KMS-11 (cell line): ENCODE measurements at regions not wholly inside any gene's neighbourhood (a gene's known extent, or its start where the extent isn't known, plus 50 kb on each side); places are given as distances from the start of the nearest gene placed in this dataset.

Experiments used
- H2AFZ ChIP-seq: fragments of 200-600 bp; sonication (generic); 2 replicates; pipeline ENCODE4 v1.6.1; 2016; ENCODE audit warnings: antibody characterized with exemption, mixed run types, low read depth
- H3K27ac ChIP-seq: fragments of 200-600 bp; sonication (generic); 2 replicates; pipeline ENCODE4 v1.6.1; 2016; ENCODE audit warnings: mild to moderate bottlenecking, mixed run types
- H3K27me3 ChIP-seq: fragments of 200-600 bp; sonication (generic); 2 replicates; pipeline ENCODE4 v1.6.1; 2017; ENCODE audit warnings: mild to moderate bottlenecking, low read depth, mixed run types, moderate library complexity; ENCODE audit not compliant: insufficient read depth
- H3K36me3 ChIP-seq: fragments of 200-600 bp; sonication (generic); 2 replicates; pipeline ENCODE4 v1.6.1; 2017; ENCODE audit warnings: mild to moderate bottlenecking, mixed run types; ENCODE audit not compliant: insufficient read depth
- H3K4me1 ChIP-seq: fragments of 200-600 bp; sonication (generic); 2 replicates; pipeline ENCODE4 v1.6.1; 2016; ENCODE audit warnings: mild to moderate bottlenecking, low read depth, mixed run types; ENCODE audit not compliant: poor library complexity, severe bottlenecking
- H3K4me2 ChIP-seq: fragments of 200-600 bp; sonication (generic); 2 replicates; pipeline ENCODE4 v1.7.0; 2016; ENCODE audit warnings: mild to moderate bottlenecking, mixed run types
- H3K4me3 ChIP-seq: fragments of 200-600 bp; sonication (generic); IDR thresholded peaks from 2 replicates; pipeline ENCODE4 v1.6.1; 2017; ENCODE audit warnings: low read depth, low read length, mixed read lengths; ENCODE audit not compliant: insufficient read depth
- H3K79me2 ChIP-seq: fragments of 200-600 bp; sonication (generic); 2 replicates; pipeline ENCODE4 v1.6.1; 2016; ENCODE audit warnings: low read depth, mixed run types; ENCODE audit not compliant: insufficient read depth
- H3K9ac ChIP-seq: fragments of 200-600 bp; sonication (generic); 2 replicates; pipeline ENCODE4 v1.6.1; 2016; ENCODE audit warnings: mild to moderate bottlenecking, mixed run types
- H4K20me1 ChIP-seq: fragments of 200-600 bp; sonication (generic); 2 replicates; pipeline ENCODE4 v1.6.1; 2016; ENCODE audit warnings: mild to moderate bottlenecking, mixed run types; ENCODE audit not compliant: insufficient read depth
- CTCF ChIP-seq: fragments of 200-600 bp; sonication (generic); conservative IDR thresholded peaks from 2 replicates; pipeline ENCODE4 v1.6.1; 2017; ENCODE audit warnings: low read depth, mild to moderate bottlenecking, antibody characterized with exemption, low read length, moderate library complexity, mixed read lengths

DNA sequence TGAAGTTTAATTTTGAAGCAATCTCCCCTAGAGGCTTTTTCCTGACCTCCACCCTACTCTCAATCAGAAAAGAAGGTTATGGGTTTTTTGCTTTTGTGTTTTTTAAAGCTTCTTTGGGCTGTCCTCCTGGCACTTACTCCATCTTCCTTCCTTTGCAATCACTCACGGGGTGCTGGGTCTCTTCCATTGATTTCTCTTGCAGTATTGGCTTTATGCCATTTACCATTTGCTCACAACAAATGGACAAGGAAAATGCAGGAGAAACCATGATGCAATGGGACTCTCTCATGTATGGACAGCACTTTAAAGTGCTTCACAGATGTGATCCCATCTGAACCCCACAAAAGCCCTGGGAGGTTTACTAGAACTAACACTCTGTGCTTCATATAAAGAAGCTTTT, 57.5 kb downstream of the SST start:
- no peak overlapping the region for H3K9ac ChIP-seq
- no peak overlapping the region for H3K27ac ChIP-seq
- H3K36me3 ChIP-seq, result no peaks in the 10 kb centered on the region
- no peak overlapping the region for H3K4me3 ChIP-seq
- no peak overlapping the region for H2AFZ ChIP-seq
- TF ChIP-seq CTCF, result no peak
- no peaks in the 10 kb centered on the region for H3K4me1 ChIP-seq
- no peaks in the 10 kb centered on the region for H3K27me3 ChIP-seq
- no peak overlapping the region for H3K4me2 ChIP-seq
- no peaks in the 10 kb centered on the region for H4K20me1 ChIP-seq
- no peaks in the 10 kb centered on the region for H3K79me2 ChIP-seq

DNA sequence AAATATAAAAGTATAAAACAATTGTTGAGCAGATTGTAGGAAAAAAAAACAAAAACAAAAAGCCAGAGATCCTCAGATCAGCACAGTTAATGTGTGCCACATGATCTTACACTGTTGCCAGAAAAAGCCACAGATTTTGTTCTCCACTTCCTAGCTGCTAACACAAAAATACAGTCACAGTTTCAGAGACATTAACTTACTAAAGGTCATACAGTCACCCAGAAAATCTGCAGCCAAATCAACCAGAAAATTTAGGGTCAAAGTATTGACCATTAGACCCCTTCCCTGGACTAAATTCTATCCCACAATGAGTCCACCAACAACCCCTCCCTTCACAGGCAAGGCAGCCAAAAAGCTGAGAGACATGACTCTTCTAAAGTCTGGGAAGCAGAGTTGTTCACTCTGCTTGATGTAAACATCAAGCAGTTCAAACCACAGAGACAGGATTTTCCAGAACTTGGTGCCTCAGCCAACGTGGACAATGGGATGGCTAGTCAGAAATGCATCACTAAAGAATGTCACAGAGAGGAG, 59.1 kb downstream of the SST start:
- no peak overlapping the region for H3K4me3 ChIP-seq
- no peaks in the 10 kb centered on the region for H3K4me1 ChIP-seq
- no peaks in the 10 kb centered on the region for H3K27me3 ChIP-seq
- no peak for TF ChIP-seq CTCF
- H3K9ac ChIP-seq, result no peak overlapping the region
- no peaks in the 10 kb centered on the region for H3K36me3 ChIP-seq
- no peak overlapping the region for H3K27ac ChIP-seq
- H3K79me2 ChIP-seq, result no peaks in the 10 kb centered on the region
- no peak overlapping the region for H3K4me2 ChIP-seq
- no peaks in the 10 kb centered on the region for H4K20me1 ChIP-seq
- H2AFZ ChIP-seq, result no peak overlapping the region

- no peak overlapping the region for H3K4me3 ChIP-seq
- H3K27ac ChIP-seq, result no peak overlapping the region
- H3K79me2 ChIP-seq, result no peaks in the 10 kb centered on the region
- no peak overlapping the region for H3K9ac ChIP-seq
- no peaks in the 10 kb centered on the region for H3K27me3 ChIP-seq
- H4K20me1 ChIP-seq, result no peaks in the 10 kb centered on the region
- no peak for TF ChIP-seq CTCF
- no peaks in the 10 kb centered on the region for H3K4me1 ChIP-seq
- no peak overlapping the region for H2AFZ ChIP-seq
- no peak overlapping the region for H3K4me2 ChIP-seq
- no peaks in the 10 kb centered on the region for H3K36me3 ChIP-seq
These were observed 75.9 kb downstream of the SST start for GRCh38 chr3:187594272-187594671.

- Histone ChIP-seq H3K27me3 (no peaks in the 10 kb centered on the region), H2AFZ (no peak overlapping the region), H3K36me3 (no peaks in the 10 kb centered on the region), H3K27ac (no peak overlapping the region), H4K20me1 (no peaks in the 10 kb centered on the region), H3K79me2 (no peaks in the 10 kb centered on the region), H3K4me1 (no peaks in the 10 kb centered on the region), H3K4me3 (no peak overlapping the region), H3K9ac (no peak overlapping the region), H3K4me2 (no peak overlapping the region)
- TF ChIP-seq CTCF, result no peak
These were observed 76.7 kb downstream of the SST start for GRCh38 chr3:187593451-187593850.
